GM10248 (cell line): ENCODE measurements at regions not wholly inside any gene's neighbourhood (a gene's known extent, or its start where the extent isn't known, plus 50 kb on each side); places are given as distances from the start of the nearest gene placed in this dataset.

ENCODE experiments used
- CTCF ChIA-PET: fragments of 300-600 bp; sonication (Branson Sonifier 250); formaldehyde crosslinking; extraction: SDS; loops from one replicate; lab custom pipeline; 2021; ENCODE audit warnings: antibody characterized with exemption; lab: Yijun Ruan, JAX
- POLR2A ChIA-PET: fragments of 350-650 bp; sonication (Branson Sonifier 250); formaldehyde crosslinking; extraction: SDS; loops from one replicate; lab custom pipeline; 2020; ENCODE audit warnings: antibody characterized with exemption; lab: Yijun Ruan, JAX
- DNase-seq: peaks from one replicate; pipeline ENCODE4 v3.0.0; 2012; ENCODE audit errors: extremely low spot score
- CTCF ChIP-seq: IDR thresholded peaks from 2 replicates; pipeline ENCODE4 v1.5.1; 2012; ENCODE audit warnings: mild to moderate bottlenecking, low read depth; ENCODE audit errors: extremely low read depth, missing control alignments, control extremely low read depth

- POLR2A ChIA-PET: no interaction called here
These were observed 113.8 kb upstream of the G2E3 start for GRCh38 chr14:30445011-30445793.

GRCh38 chr14:30445852-30446251 lies 113.1 kb upstream of the G2E3 start:
- ChIA-PET CTCF (interaction anchor here (0.8 to 2.1 kb wide), 6 partner anchors 8 to 896 kb away, joined by 3 to 8 read pairs (median 4); no protein-coding TSS in a partner anchor), POLR2A (no interaction called here)
- no peak for DNase-seq
- no peak for TF ChIP-seq CTCF

More at GRCh38 chr14:30445011-30445793, 113.8 kb upstream of the G2E3 start:
- TF ChIP-seq CTCF: no peak
- DNase-seq: no peak
- CTCF ChIA-PET: interaction anchor here (0.8 to 2.1 kb wide), 6 partner anchors 9 to 895 kb away, joined by 3 to 8 read pairs (median 4); no protein-coding TSS in a partner anchor

- ChIA-PET POLR2A (no interaction called here), CTCF (interaction anchor here (1.1 to 2.7 kb wide), 2 partner anchors 8 to 30 kb away, joined by 3 to 13 read pairs; no protein-coding TSS in a partner anchor)
- no peak for DNase-seq
- TF ChIP-seq CTCF: no peak
These were observed 108.1 kb upstream of the G2E3 start for GRCh38 chr14:30450631-30451545.

- TF ChIP-seq CTCF: no peak
- ChIA-PET POLR2A (no interaction called here), CTCF (no interaction called here)
- DNase-seq: no peak
These were observed 102.7 kb upstream of the G2E3 start for GRCh38 chr14:30456296-30456695.

GRCh38 chr14:30462358-30462757 lies 96.6 kb upstream of the G2E3 start:
- no peak for DNase-seq
- ChIA-PET POLR2A (no interaction called here), CTCF (interaction anchor here (1.0 to 1.1 kb wide), 2 partner anchors 9 to 41 kb away, joined by 3 to 4 read pairs; no protein-coding TSS in a partner anchor)
- no peak for TF ChIP-seq CTCF

- no peak for TF ChIP-seq CTCF
- POLR2A ChIA-PET: no interaction called here
- CTCF ChIA-PET: interaction anchor here (1.0 kb wide), 1 partner anchor 19 kb away, joined by 3 read pairs; no protein-coding TSS in a partner anchor
- DNase-seq: no peak
These were observed 94.5 kb upstream of the G2E3 start for GRCh38 chr14:30464481-30464880.
